ENCODE measurements at regions not wholly inside any gene's neighbourhood (a gene's known extent, or its start where the extent isn't known, plus 50 kb on each side); places are given as distances from the start of the nearest gene placed in this dataset.
A peak's percentile ranks its signal among the peaks of the same experiment; 100 is the strongest.

DNA sequence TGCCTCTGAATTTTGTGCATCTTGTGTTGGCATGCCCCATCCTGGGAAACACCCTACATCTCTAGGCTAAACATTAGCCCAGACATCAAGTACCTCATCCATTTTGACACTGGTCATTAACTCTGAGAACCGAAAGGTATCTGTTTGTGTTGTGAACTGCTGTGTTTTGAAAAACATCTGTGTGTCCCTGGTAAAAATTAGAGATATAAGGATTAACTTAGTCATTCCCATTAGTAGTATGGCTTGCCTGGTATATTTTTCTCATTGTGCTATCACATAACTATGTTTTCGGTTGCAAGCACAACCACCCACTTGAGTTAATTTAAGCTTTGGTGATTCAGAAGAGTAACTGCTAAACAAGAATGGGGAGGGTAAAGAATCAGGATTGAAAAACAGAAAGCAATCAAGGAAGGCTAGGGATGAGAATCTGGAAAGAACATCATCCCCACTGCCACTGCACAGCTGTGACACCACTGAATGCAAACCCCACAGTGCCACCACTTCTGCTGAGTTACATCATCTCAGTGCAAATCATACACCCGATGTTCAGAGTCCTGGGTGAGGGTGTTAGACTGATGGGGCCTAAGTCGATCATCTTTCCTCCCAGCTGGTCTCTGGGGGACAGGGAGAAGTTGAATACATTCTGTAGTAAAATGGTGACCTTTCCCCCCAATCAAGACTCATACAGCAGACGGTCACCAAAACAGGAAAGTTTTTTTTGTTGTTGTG lies 234.0 kb downstream of the EPHA4 start:
- Histone ChIP-seq H3K27ac (no peak overlapping the region), H4K20me1 (ENCODE audit: insufficient read depth) (no peaks in the 10 kb centered on the region), H3K9me2 (ENCODE audit: insufficient read depth) (no peaks in the 10 kb centered on the region), H3F3A (ENCODE audit: insufficient read depth) (no peaks in the 10 kb centered on the region), H3K9me3 (ENCODE audit: low read depth) (no peaks in the 10 kb centered on the region), H3K4me2 (ENCODE audit: unreplicated experiment) (no peak overlapping the region), H3K27me3 (replicated peaks; ENCODE audit: insufficient read depth) (no peaks in the 10 kb centered on the region), H3K9ac (no peak overlapping the region), H2AFZ (no peak overlapping the region), H3K4me3 (no peak overlapping the region), H3K36me3 (ENCODE audit: low read depth) (no peaks in the 10 kb centered on the region), H3K4me1 (ENCODE audit: insufficient read depth) (0 out of 2 replicates have a peak, but pooled peaks cover 10% of the 10 kb centered on the region), H3K79me2 (ENCODE audit: insufficient read depth) (no peaks in the 10 kb centered on the region)
- TF ChIP-seq EZH2phosphoT487 (IDR thresholded peaks at IDR 0.05; ENCODE audit: insufficient read depth, low read depth) (no peak), EZH2 (IDR thresholded peaks at IDR 0.05; ENCODE audit: insufficient read depth, poor library complexity, severe bottlenecking) (no peak)
- in situ Hi-C loops (cut with MboI), result no loop called here
- 81 to 83% methylated on average over 5 of the region's 5 CpGs for WGBS, 2 experiments (ENCODE audit: low coverage in 1 of 2, low lambda C conversion rate in 2 of 2, missing lambda C conversion rate in 2 of 2)
- DNase-seq, result peak; percentile 37

DNA sequence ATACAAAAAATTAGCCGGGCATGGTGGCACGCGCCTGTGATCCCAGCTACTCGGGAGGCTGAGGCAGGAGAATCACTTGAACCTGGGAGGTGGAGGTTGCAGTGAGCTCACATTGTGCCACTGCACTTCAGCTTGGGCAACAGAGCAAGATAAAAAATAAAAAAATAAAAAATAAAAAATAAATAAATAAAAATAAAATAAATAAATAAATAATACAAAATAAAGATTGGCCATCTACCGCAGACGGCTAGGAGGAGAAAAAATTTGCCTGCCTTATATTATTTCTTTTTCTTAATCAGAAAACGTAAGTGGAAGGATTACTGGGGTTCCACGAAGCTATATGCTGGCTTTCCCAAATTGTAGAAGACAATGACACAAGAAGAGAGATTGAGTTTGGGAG lies 229.7 kb downstream of the EPHA4 start:
- no peaks in the 10 kb centered on the region for H3K36me3 ChIP-seq (ENCODE audit: low read depth)
- H2AFZ ChIP-seq, result no peak overlapping the region
- no peaks in the 10 kb centered on the region for H3K79me2 ChIP-seq (ENCODE audit: insufficient read depth)
- 78% methylated on average over 8 of the region's 8 CpGs for WGBS, 2 experiments (ENCODE audit: low coverage in 1 of 2, low lambda C conversion rate in 2 of 2, missing lambda C conversion rate in 2 of 2)
- H3K9me3 ChIP-seq (ENCODE audit: low read depth), result no peaks in the 10 kb centered on the region
- H3K4me2 ChIP-seq (ENCODE audit: unreplicated experiment), result no peak overlapping the region
- H3K4me1 ChIP-seq (ENCODE audit: insufficient read depth), result peaks cover 21% of the 10 kb centered on the region
- in situ Hi-C loops (cut with MboI), result no loop called here
- H3K27me3 ChIP-seq (replicated peaks; ENCODE audit: insufficient read depth), result no peaks in the 10 kb centered on the region
- no peak for TF ChIP-seq EZH2 (IDR thresholded peaks at IDR 0.05; ENCODE audit: insufficient read depth, poor library complexity, severe bottlenecking)
- TF ChIP-seq EZH2phosphoT487 (IDR thresholded peaks at IDR 0.05; ENCODE audit: insufficient read depth, low read depth), result no peak
- no peaks in the 10 kb centered on the region for H3K9me2 ChIP-seq (ENCODE audit: insufficient read depth)
- DNase-seq, result no peak
- H3F3A ChIP-seq (ENCODE audit: insufficient read depth), result peaks cover 15% of the 10 kb centered on the region
- no peak overlapping the region for H3K27ac ChIP-seq
- no peaks in the 10 kb centered on the region for H4K20me1 ChIP-seq (ENCODE audit: insufficient read depth)
- H3K9ac ChIP-seq, result no peak overlapping the region
- no peak overlapping the region for H3K4me3 ChIP-seq

DNA sequence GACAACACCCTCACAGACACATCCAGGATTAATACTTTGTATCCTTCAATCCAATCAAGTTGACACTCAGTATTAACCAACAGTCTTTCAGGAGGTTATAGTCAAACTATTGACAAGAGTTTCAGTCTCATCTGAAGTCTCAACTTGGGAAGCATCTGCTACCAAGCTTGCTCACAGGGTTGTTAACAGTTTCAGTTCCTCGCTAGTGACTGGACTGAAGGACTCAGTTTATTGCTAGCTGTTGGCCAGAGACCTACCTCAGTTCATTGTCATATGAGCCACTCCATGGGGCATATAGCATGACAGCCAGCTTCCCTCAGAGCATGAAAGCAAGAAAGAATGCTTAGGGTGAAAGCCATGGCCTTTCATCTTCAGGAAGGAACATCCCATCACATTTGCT lies 228.6 kb downstream of the EPHA4 start:
- in situ Hi-C loops (cut with MboI), result no loop called here
- 100% methylated on average over 1 of the region's 1 CpG for WGBS, 2 experiments (ENCODE audit: low coverage in 1 of 2, low lambda C conversion rate in 2 of 2, missing lambda C conversion rate in 2 of 2)
- Histone ChIP-seq H3K9me3 (ENCODE audit: low read depth) (no peaks in the 10 kb centered on the region), H3K27me3 (replicated peaks; ENCODE audit: insufficient read depth) (no peaks in the 10 kb centered on the region), H3K9me2 (ENCODE audit: insufficient read depth) (no peaks in the 10 kb centered on the region), H3K27ac (no peak overlapping the region), H3K36me3 (ENCODE audit: low read depth) (no peaks in the 10 kb centered on the region), H2AFZ (no peak overlapping the region), H3K4me3 (no peak overlapping the region), H3K4me1 (ENCODE audit: insufficient read depth) (peaks cover 23% of the 10 kb centered on the region), H3K9ac (no peak overlapping the region), H4K20me1 (ENCODE audit: insufficient read depth) (no peaks in the 10 kb centered on the region), H3K4me2 (ENCODE audit: unreplicated experiment) (no peak overlapping the region), H3F3A (ENCODE audit: insufficient read depth) (peaks cover 21% of the 10 kb centered on the region), H3K79me2 (ENCODE audit: insufficient read depth) (no peaks in the 10 kb centered on the region)
- no peak for TF ChIP-seq EZH2phosphoT487 (IDR thresholded peaks at IDR 0.05; ENCODE audit: insufficient read depth, low read depth)
- TF ChIP-seq EZH2 (IDR thresholded peaks at IDR 0.05; ENCODE audit: insufficient read depth, poor library complexity, severe bottlenecking), result no peak
- DNase-seq, result no peak

DNA sequence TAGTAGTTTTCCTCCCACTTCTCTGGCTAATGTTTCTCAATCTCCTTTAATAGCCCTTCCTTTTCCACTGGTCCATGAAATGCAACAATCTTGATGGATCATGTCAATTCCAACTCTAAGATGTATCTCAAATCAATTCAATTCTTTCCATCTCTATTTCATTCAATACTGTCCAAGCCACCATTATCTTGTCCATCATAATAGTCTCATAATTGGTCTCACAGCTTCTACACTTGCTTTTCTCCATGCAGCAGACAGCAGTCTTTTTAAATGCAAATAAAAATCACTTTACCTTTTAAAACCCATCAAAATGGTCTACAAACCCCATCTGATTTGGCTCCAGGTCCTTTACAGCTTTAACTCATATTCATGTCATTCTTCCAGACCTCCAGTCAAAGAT lies 226.6 kb downstream of the EPHA4 start:
- H3K36me3 ChIP-seq (ENCODE audit: low read depth), result no peaks in the 10 kb centered on the region
- H3K9me3 ChIP-seq (ENCODE audit: low read depth), result no peaks in the 10 kb centered on the region
- TF ChIP-seq EZH2phosphoT487 (IDR thresholded peaks at IDR 0.05; ENCODE audit: insufficient read depth, low read depth), result no peak
- TF ChIP-seq EZH2 (IDR thresholded peaks at IDR 0.05; ENCODE audit: insufficient read depth, poor library complexity, severe bottlenecking), result no peak
- in situ Hi-C loops (cut with MboI), result no loop called here
- H2AFZ ChIP-seq, result no peak overlapping the region
- H3K27me3 ChIP-seq (replicated peaks; ENCODE audit: insufficient read depth), result no peaks in the 10 kb centered on the region
- H3K4me3 ChIP-seq, result no peak overlapping the region
- H3K9ac ChIP-seq, result no peak overlapping the region
- no peaks in the 10 kb centered on the region for H4K20me1 ChIP-seq (ENCODE audit: insufficient read depth)
- H3K4me1 ChIP-seq (ENCODE audit: insufficient read depth), result peaks cover 34% of the 10 kb centered on the region
- H3F3A ChIP-seq (ENCODE audit: insufficient read depth), result peaks cover 21% of the 10 kb centered on the region
- no peak for DNase-seq
- no peaks in the 10 kb centered on the region for H3K79me2 ChIP-seq (ENCODE audit: insufficient read depth)
- no peak overlapping the region for H3K27ac ChIP-seq
- H3K9me2 ChIP-seq (ENCODE audit: insufficient read depth), result no peaks in the 10 kb centered on the region
- no peak overlapping the region for H3K4me2 ChIP-seq (ENCODE audit: unreplicated experiment)
